ENCODE measurements at regions not wholly inside any gene's neighbourhood (a gene's known extent, or its start where the extent isn't known, plus 50 kb on each side); places are given as distances from the start of the nearest gene placed in this dataset.

- no peaks in the 10 kb centered on the region for H3K27me3 Mint-ChIP-seq
- no peak for TF ChIP-seq CTCF (IDR thresholded peaks at IDR 0.05; ENCODE audit: unreplicated experiment)
- no peak overlapping the region for H3K4me3 Mint-ChIP-seq (ENCODE audit: low read depth)
- no peaks in the 10 kb centered on the region for H3K36me3 Mint-ChIP-seq (ENCODE audit: insufficient read depth)
- peaks cover 3% of the 10 kb centered on the region for H3K9me3 Mint-ChIP-seq (ENCODE audit: low read depth)
- H3K27ac Mint-ChIP-seq = no peak overlapping the region
- no peaks in the 10 kb centered on the region for H3K4me1 Mint-ChIP-seq (ENCODE audit: low read depth)
- no peak for DNase-seq (ENCODE audit: low spot score, unreplicated experiment)
Observed at GRCh38 chr4:101441446-101441845, 94.1 kb upstream of the PPP3CA start.

- DNase-seq (ENCODE audit: low spot score, unreplicated experiment) = no peak
- TF ChIP-seq CTCF (IDR thresholded peaks at IDR 0.05; ENCODE audit: unreplicated experiment) = no peak
- H3K36me3 Mint-ChIP-seq (ENCODE audit: insufficient read depth) = no peaks in the 10 kb centered on the region
- no peak overlapping the region for H3K4me3 Mint-ChIP-seq (ENCODE audit: low read depth)
- H3K27ac Mint-ChIP-seq = no peak overlapping the region
- no peaks in the 10 kb centered on the region for H3K4me1 Mint-ChIP-seq (ENCODE audit: low read depth)
- no peaks in the 10 kb centered on the region for H3K27me3 Mint-ChIP-seq
- H3K9me3 Mint-ChIP-seq (ENCODE audit: low read depth) = peaks cover 3% of the 10 kb centered on the region
Observed at GRCh38 chr4:101439926-101440325, 92.6 kb upstream of the PPP3CA start.

- no peak overlapping the region for H3K27ac Mint-ChIP-seq
- H3K9me3 Mint-ChIP-seq (ENCODE audit: low read depth) = peaks cover 8% of the 10 kb centered on the region
- no peaks in the 10 kb centered on the region for H3K36me3 Mint-ChIP-seq (ENCODE audit: insufficient read depth)
- H3K4me3 Mint-ChIP-seq (ENCODE audit: low read depth) = no peak overlapping the region
- H3K4me1 Mint-ChIP-seq (ENCODE audit: low read depth) = peaks cover 11% of the 10 kb centered on the region
- TF ChIP-seq CTCF (IDR thresholded peaks at IDR 0.05; ENCODE audit: unreplicated experiment) = no peak
- no peak for DNase-seq (ENCODE audit: low spot score, unreplicated experiment)
- no peaks in the 10 kb centered on the region for H3K27me3 Mint-ChIP-seq
Observed at GRCh38 chr4:101421386-101421785, 74.1 kb upstream of the PPP3CA start.

GRCh38 chr4:101420661-101421060, 73.3 kb upstream of the PPP3CA start:
- H3K27me3 Mint-ChIP-seq = no peaks in the 10 kb centered on the region
- H3K4me3 Mint-ChIP-seq (ENCODE audit: low read depth) = no peak overlapping the region
- DNase-seq (ENCODE audit: low spot score, unreplicated experiment) = no peak
- peaks cover 11% of the 10 kb centered on the region for H3K4me1 Mint-ChIP-seq (ENCODE audit: low read depth)
- H3K27ac Mint-ChIP-seq = no peak overlapping the region
- H3K36me3 Mint-ChIP-seq (ENCODE audit: insufficient read depth) = no peaks in the 10 kb centered on the region
- no peak for TF ChIP-seq CTCF (IDR thresholded peaks at IDR 0.05; ENCODE audit: unreplicated experiment)
- H3K9me3 Mint-ChIP-seq (ENCODE audit: low read depth) = peaks cover 8% of the 10 kb centered on the region

- Mint-ChIP-seq H3K27ac (no peak overlapping the region), H3K36me3 (ENCODE audit: insufficient read depth) (no peaks in the 10 kb centered on the region), H3K9me3 (ENCODE audit: low read depth) (peaks cover 8% of the 10 kb centered on the region), H3K27me3 (no peaks in the 10 kb centered on the region), H3K4me1 (ENCODE audit: low read depth) (peaks cover 13% of the 10 kb centered on the region), H3K4me3 (ENCODE audit: low read depth) (no peak overlapping the region)
- TF ChIP-seq CTCF (IDR thresholded peaks at IDR 0.05; ENCODE audit: unreplicated experiment) = no peak
- DNase-seq (ENCODE audit: low spot score, unreplicated experiment) = no peak
Observed at GRCh38 chr4:101419336-101420135, 72.2 kb upstream of the PPP3CA start.

Data from progenitor cell of endocrine pancreas (in vitro differentiated cells).